ENCODE measurements at regions not wholly inside any gene's neighbourhood (a gene's known extent, or its start where the extent isn't known, plus 50 kb on each side); places are given as distances from the start of the nearest gene placed in this dataset.

GRCh38 chr20:11347738-11348137 lies 570.0 kb upstream of the BTBD3 start:
- no peaks in the 10 kb centered on the region for H3K4me1 ChIP-seq (ENCODE audit: control insufficient read depth, insufficient read depth, low read length)
- H3K27ac ChIP-seq (ENCODE audit: low read length): no peak overlapping the region
- no peaks in the 10 kb centered on the region for H3K9me3 ChIP-seq (ENCODE audit: control insufficient read depth, insufficient read depth, low read depth, low read length)
- DNase-seq (ENCODE audit: low read depth, low spot score): no peak
- TF ChIP-seq TCF7L2 (IDR thresholded peaks at IDR 0.05; ENCODE audit: low read depth, low read length) (no peak), POLR2AphosphoS5 (IDR thresholded peaks at IDR 0.05; ENCODE audit: low read depth, low read length) (no peak), REST (IDR thresholded peaks at IDR 0.05; ENCODE audit: insufficient read depth in 1 of 2, low read depth in 2 of 2, low read length in 1 of 2) (no peak), SIN3A (IDR thresholded peaks at IDR 0.05; ENCODE audit: borderline replicate concordance, insufficient read depth, low read depth, low read length) (no peak), CTCF (IDR thresholded peaks at IDR 0.05) (no peak)
- no TSS peak for BruUV-seq (replicated peaks)
- CTCF ChIA-PET: no interaction called here
- intact Hi-C loops (cut with micrococcal nuclease; ENCODE audit: unreplicated experiment) (no loop called here), in situ Hi-C loops (cut with HindIII; ENCODE audit: low pct_unique_long_range_greater_than_20kb, low sequenced_read_pairs) (no loop called here)
- no peak overlapping the region for H3K4me3 ChIP-seq (ENCODE audit: low read depth in 2 of 2, low read length in 2 of 2)
- POLR2A ChIA-PET: no interaction called here
- no peaks in the 10 kb centered on the region for H3K36me3 ChIP-seq (ENCODE audit: control insufficient read depth, insufficient read depth, low read length)
- no peak for ATAC-seq
- H3K27me3 ChIP-seq (ENCODE audit: control insufficient read depth, insufficient read depth, low read length): no peaks in the 10 kb centered on the region

GRCh38 chr20:11350126-11351005 lies 567.3 kb upstream of the BTBD3 start:
- no peaks in the 10 kb centered on the region for H3K27me3 ChIP-seq (ENCODE audit: control insufficient read depth, insufficient read depth, low read length)
- no peaks in the 10 kb centered on the region for H3K4me1 ChIP-seq (ENCODE audit: control insufficient read depth, insufficient read depth, low read length)
- ChIA-PET POLR2A (interaction anchor here (0.7 kb wide), 1 partner anchor 25 kb away, joined by 5 read pairs; no protein-coding TSS in a partner anchor), CTCF (no interaction called here)
- ATAC-seq: no peak
- H3K4me3 ChIP-seq (ENCODE audit: low read depth in 2 of 2, low read length in 2 of 2): no peak overlapping the region
- H3K27ac ChIP-seq (ENCODE audit: low read length): no peak overlapping the region
- no peak for DNase-seq (ENCODE audit: low read depth, low spot score)
- in situ Hi-C loops (cut with HindIII; ENCODE audit: low pct_unique_long_range_greater_than_20kb, low sequenced_read_pairs) (no loop called here), intact Hi-C loops (cut with micrococcal nuclease; ENCODE audit: unreplicated experiment) (no loop called here)
- H3K36me3 ChIP-seq (ENCODE audit: control insufficient read depth, insufficient read depth, low read length): no peaks in the 10 kb centered on the region
- no peaks in the 10 kb centered on the region for H3K9me3 ChIP-seq (ENCODE audit: control insufficient read depth, insufficient read depth, low read depth, low read length)
- BruUV-seq (replicated peaks): no TSS peak
- no peak for TF ChIP-seq SIN3A (IDR thresholded peaks at IDR 0.05; ENCODE audit: borderline replicate concordance, insufficient read depth, low read depth, low read length)
- TF ChIP-seq CTCF (IDR thresholded peaks at IDR 0.05): no peak
- TF ChIP-seq REST (IDR thresholded peaks at IDR 0.05; ENCODE audit: insufficient read depth in 1 of 2, low read depth in 2 of 2, low read length in 1 of 2): no peak
- no peak for TF ChIP-seq POLR2AphosphoS5 (IDR thresholded peaks at IDR 0.05; ENCODE audit: low read depth, low read length)
- TF ChIP-seq TCF7L2 (IDR thresholded peaks at IDR 0.05; ENCODE audit: low read depth, low read length): no peak

All from Panc1 (cell line).